ENCODE measurements at regions not wholly inside any gene's neighbourhood (a gene's known extent, or its start where the extent isn't known, plus 50 kb on each side); places are given as distances from the start of the nearest gene placed in this dataset.

DNA sequence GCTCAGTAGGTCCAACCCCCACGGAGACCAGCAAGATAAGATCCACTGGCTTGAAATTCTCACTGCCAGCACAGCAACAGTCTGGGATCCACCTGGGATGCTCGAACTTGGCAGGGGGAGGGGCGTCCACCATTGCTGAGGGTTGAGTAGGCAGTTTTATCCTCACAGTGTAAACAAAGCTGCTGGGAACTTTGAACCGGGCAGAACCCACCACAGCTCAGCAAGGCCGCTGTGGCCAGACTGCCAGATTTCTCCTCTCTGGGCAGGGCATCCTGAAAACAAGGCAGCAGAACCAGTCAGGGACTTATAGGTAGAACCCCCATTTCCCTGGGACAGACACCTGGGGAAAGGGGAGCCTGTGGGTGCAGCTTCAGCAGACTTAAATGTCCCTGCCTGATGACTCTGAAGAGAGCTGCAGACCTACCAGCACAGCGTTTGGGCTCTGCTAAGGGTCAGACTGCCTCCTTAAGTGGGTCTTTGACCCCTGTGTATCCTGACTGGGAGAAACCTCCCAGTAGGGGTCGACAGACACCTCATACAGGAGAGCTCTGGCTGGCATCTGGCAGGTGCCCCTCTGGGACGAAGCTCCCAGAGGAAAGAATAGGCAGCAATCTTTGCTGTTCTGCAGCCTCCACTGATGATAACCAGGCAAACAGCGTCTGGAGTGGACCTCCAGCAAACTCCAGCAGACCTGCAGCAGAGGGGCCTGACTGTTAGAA, 782.4 kb upstream of the EYS start:
- Histone ChIP-seq H3K4me3 (ENCODE audit: low read depth in 1 of 5, low read length in 5 of 5) (no peak overlapping the region), H3K9me3 (ENCODE audit: control insufficient read depth in 5 of 5, low read length in 5 of 5) (no peaks in the 10 kb centered on the region), H3K27me3 (ENCODE audit: control insufficient read depth in 5 of 5, insufficient read depth in 4 of 5, low read length in 5 of 5) (no peaks in the 10 kb centered on the region), H3K9ac (ENCODE audit: low read length in 5 of 5) (no peak overlapping the region), H3K4me1 (ENCODE audit: control insufficient read depth in 5 of 5, insufficient read depth in 5 of 5, low read length in 5 of 5) (no peaks in the 10 kb centered on the region), H3K27ac (ENCODE audit: low read depth, low read length) (no peak overlapping the region), H3K36me3 (ENCODE audit: control insufficient read depth in 5 of 5, insufficient read depth in 5 of 5, low read length in 5 of 5) (no peaks in the 10 kb centered on the region)

DNA sequence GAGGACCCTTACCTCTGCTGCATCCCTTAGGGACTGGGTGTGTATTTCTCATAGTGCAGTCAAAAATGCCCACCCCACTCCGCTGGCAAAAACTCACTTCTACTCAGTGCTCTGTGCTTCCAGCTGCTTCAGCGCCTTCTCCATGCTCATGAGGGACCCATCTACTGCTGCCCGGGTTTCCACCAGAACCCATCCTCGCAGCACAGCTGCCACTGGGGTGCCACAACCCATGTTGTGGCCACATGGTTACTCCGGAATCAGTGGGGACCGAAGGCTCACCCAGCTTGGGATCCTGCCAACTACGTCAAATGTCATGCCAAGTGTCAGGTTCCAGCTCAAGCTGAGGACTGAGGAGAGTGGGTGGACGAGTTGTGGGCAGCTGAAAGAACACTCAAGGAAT, 774.2 kb upstream of the EYS start:
- Histone ChIP-seq H3K9me3 (ENCODE audit: control insufficient read depth in 5 of 5, low read length in 5 of 5) (peaks cover 0 to 23% (median 4%) of the 10 kb centered on the region in 5 donors), H3K27me3 (ENCODE audit: control insufficient read depth in 5 of 5, insufficient read depth in 4 of 5, low read length in 5 of 5) (no peaks in the 10 kb centered on the region), H3K36me3 (ENCODE audit: control insufficient read depth in 5 of 5, insufficient read depth in 5 of 5, low read length in 5 of 5) (no peaks in the 10 kb centered on the region), H3K9ac (ENCODE audit: low read length in 5 of 5) (no peak overlapping the region), H3K27ac (ENCODE audit: low read depth, low read length) (no peak overlapping the region), H3K4me1 (ENCODE audit: control insufficient read depth in 5 of 5, insufficient read depth in 5 of 5, low read length in 5 of 5) (no peaks in the 10 kb centered on the region), H3K4me3 (ENCODE audit: low read depth in 1 of 5, low read length in 5 of 5) (no peak overlapping the region)

DNA sequence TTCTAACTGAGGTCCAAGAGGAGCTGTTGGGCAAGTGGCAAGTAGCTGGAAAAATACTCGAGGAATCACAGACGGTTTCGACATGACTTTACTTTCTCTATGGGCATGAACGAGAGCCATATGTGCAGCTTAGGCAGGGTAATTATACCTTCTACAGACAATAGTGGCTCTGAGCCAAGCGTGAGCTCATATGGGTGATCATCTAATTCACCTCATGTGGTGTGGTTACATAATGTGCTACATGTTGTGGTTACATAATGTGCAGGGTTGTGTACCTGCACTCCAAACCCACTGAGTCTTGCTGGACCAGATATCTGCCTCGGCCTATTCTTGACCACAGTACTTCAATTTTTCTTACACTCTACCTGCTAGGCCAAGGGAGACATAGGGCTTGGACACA, 771.7 kb upstream of the EYS start:
- H3K9me3 ChIP-seq (ENCODE audit: control insufficient read depth in 5 of 5, low read length in 5 of 5), result peaks cover 0 to 23% (median 4%) of the 10 kb centered on the region in 5 donors
- H3K27ac ChIP-seq (ENCODE audit: low read depth, low read length), result no peak overlapping the region
- no peaks in the 10 kb centered on the region for H3K4me1 ChIP-seq (ENCODE audit: control insufficient read depth in 5 of 5, insufficient read depth in 5 of 5, low read length in 5 of 5)
- no peak overlapping the region for H3K4me3 ChIP-seq (ENCODE audit: low read depth in 1 of 5, low read length in 5 of 5)
- H3K36me3 ChIP-seq (ENCODE audit: control insufficient read depth in 5 of 5, insufficient read depth in 5 of 5, low read length in 5 of 5), result no peaks in the 10 kb centered on the region
- no peaks in the 10 kb centered on the region for H3K27me3 ChIP-seq (ENCODE audit: control insufficient read depth in 5 of 5, insufficient read depth in 4 of 5, low read length in 5 of 5)
- H3K9ac ChIP-seq (ENCODE audit: low read length in 5 of 5), result no peak overlapping the region

DNA sequence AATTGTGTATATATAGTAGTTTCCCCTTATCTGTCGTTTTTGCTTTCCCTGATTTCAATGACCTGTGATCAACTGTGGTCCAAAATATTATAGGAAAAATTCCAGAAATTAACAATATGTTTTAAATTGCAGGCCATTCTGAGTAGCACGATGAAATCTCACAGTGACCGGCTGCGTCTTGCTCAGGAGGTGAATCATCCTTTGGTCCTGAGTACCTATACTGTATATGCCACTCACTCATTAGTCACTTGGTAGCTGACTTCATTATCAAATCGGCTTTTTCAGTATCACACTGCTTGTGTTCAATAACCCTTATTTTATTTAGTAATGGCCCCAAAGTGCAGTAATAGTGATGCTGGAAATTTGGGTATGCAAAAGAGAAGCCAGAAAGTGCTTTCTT, 728.3 kb upstream of the EYS start:
- no peaks in the 10 kb centered on the region for H3K9me3 ChIP-seq (ENCODE audit: control insufficient read depth in 5 of 5, low read length in 5 of 5)
- no peaks in the 10 kb centered on the region for H3K36me3 ChIP-seq (ENCODE audit: control insufficient read depth in 5 of 5, insufficient read depth in 5 of 5, low read length in 5 of 5)
- peaks cover 0 to 2% (median 0%) of the 10 kb centered on the region in 5 donors for H3K4me1 ChIP-seq (ENCODE audit: control insufficient read depth in 5 of 5, insufficient read depth in 5 of 5, low read length in 5 of 5)
- H3K9ac ChIP-seq (ENCODE audit: low read length in 5 of 5), result no peak overlapping the region
- no peak overlapping the region for H3K27ac ChIP-seq (ENCODE audit: low read depth, low read length)
- H3K4me3 ChIP-seq (ENCODE audit: low read depth in 1 of 5, low read length in 5 of 5), result no peak overlapping the region
- H3K27me3 ChIP-seq (ENCODE audit: control insufficient read depth in 5 of 5, insufficient read depth in 4 of 5, low read length in 5 of 5), result no peaks in the 10 kb centered on the region

DNA sequence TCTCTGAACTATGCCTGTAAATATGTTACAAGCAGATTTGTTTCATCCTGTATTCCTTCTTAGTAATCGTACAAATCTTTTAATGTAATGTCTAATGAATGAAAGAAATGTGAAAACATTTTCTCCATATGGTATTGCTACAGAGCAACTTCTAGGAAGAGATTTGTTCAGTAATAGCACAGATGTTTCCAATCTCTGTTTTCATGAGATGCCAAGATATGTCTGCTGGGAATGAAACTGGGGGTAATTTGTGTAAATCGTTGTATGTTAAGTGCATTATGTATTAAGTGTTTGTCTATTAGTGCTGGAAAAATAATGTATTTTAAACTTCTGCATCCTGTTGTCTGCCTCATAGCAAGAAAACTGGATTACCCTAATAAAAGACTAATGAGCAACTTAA, 722.2 kb upstream of the EYS start:
- H3K9me3 ChIP-seq (ENCODE audit: control insufficient read depth in 5 of 5, low read length in 5 of 5), result peaks cover 0 to 4% (median 0%) of the 10 kb centered on the region in 5 donors
- peaks cover 0 to 9% (median 0%) of the 10 kb centered on the region in 5 donors for H3K4me1 ChIP-seq (ENCODE audit: control insufficient read depth in 5 of 5, insufficient read depth in 5 of 5, low read length in 5 of 5)
- no peaks in the 10 kb centered on the region for H3K27me3 ChIP-seq (ENCODE audit: control insufficient read depth in 5 of 5, insufficient read depth in 4 of 5, low read length in 5 of 5)
- H3K4me3 ChIP-seq (ENCODE audit: low read depth in 1 of 5, low read length in 5 of 5), result no peak overlapping the region
- H3K27ac ChIP-seq (ENCODE audit: low read depth, low read length), result no peak overlapping the region
- no peaks in the 10 kb centered on the region for H3K36me3 ChIP-seq (ENCODE audit: control insufficient read depth in 5 of 5, insufficient read depth in 5 of 5, low read length in 5 of 5)
- no peak overlapping the region for H3K9ac ChIP-seq (ENCODE audit: low read length in 5 of 5)

DNA sequence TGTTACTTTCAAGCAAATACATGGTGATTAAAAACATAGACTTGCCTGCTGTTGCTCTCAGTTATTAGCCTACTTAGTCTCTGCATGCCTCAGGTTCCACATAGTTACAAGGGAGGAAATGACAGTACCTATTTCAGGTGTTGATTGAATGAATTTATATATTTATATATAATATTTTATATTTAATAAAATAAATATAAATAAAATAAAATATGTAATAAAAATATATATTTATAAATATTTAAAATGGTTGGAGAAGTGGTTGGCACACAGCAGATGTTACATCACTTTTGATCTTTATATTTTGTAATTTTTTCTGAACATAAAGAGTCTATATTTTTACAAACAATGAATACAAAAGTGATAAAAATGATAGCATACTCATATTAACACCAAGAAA, 716.0 kb upstream of the EYS start:
- Histone ChIP-seq H3K27me3 (ENCODE audit: control insufficient read depth in 5 of 5, insufficient read depth in 4 of 5, low read length in 5 of 5) (no peaks in the 10 kb centered on the region), H3K36me3 (ENCODE audit: control insufficient read depth in 5 of 5, insufficient read depth in 5 of 5, low read length in 5 of 5) (no peaks in the 10 kb centered on the region), H3K9me3 (ENCODE audit: control insufficient read depth in 5 of 5, low read length in 5 of 5) (peaks cover 0 to 4% (median 0%) of the 10 kb centered on the region in 5 donors), H3K27ac (ENCODE audit: low read depth, low read length) (no peak overlapping the region), H3K4me1 (ENCODE audit: control insufficient read depth in 5 of 5, insufficient read depth in 5 of 5, low read length in 5 of 5) (no peaks in the 10 kb centered on the region), H3K9ac (ENCODE audit: low read length in 5 of 5) (no peak overlapping the region), H3K4me3 (ENCODE audit: low read depth in 1 of 5, low read length in 5 of 5) (no peak overlapping the region)

DNA sequence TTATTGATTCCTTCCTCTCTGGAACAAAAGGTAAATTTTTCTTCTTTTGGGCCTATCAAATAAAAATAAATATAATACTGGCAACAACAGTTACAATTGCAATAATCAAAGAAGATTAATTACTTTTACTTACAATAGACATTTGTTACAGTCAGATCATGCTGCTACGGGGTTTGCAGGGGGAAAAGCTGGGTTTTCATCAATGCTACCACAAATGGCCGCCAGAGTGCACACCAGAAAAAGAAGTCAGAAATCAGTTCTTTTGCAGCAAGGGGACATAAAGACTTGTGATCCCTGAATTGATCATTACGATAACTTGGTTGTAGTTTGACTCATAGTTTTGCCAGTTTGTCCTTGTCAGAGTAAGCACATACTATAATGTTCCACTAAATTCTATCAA, 714.5 kb upstream of the EYS start:
- Histone ChIP-seq H3K4me3 (ENCODE audit: low read depth in 1 of 5, low read length in 5 of 5) (no peak overlapping the region), H3K9me3 (ENCODE audit: control insufficient read depth in 5 of 5, low read length in 5 of 5) (no peaks in the 10 kb centered on the region), H3K36me3 (ENCODE audit: control insufficient read depth in 5 of 5, insufficient read depth in 5 of 5, low read length in 5 of 5) (no peaks in the 10 kb centered on the region), H3K27me3 (ENCODE audit: control insufficient read depth in 5 of 5, insufficient read depth in 4 of 5, low read length in 5 of 5) (no peaks in the 10 kb centered on the region), H3K4me1 (ENCODE audit: control insufficient read depth in 5 of 5, insufficient read depth in 5 of 5, low read length in 5 of 5) (no peaks in the 10 kb centered on the region), H3K9ac (ENCODE audit: low read length in 5 of 5) (no peak overlapping the region), H3K27ac (ENCODE audit: low read depth, low read length) (no peak overlapping the region)

DNA sequence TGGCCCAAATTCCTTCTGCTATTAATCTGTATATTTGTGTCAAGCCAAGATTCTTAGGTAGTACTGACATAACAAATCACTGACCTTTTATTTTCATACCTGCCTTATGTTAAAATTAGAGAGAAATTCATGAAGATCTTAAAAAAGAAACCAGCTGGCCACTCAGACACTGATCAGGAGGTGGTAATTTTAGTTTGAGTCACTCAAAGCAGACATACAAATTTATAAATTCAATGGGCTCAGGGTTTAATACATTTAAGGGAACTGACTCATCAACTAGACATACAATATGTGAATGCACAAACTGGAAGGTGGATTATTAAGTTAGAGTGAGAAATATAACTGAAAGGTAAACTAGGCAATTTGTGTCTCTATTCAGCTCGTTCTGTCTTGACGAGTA, 711.9 kb upstream of the EYS start:
- Histone ChIP-seq H3K9me3 (ENCODE audit: control insufficient read depth in 5 of 5, low read length in 5 of 5) (no peaks in the 10 kb centered on the region), H3K27ac (ENCODE audit: low read depth, low read length) (no peak overlapping the region), H3K9ac (ENCODE audit: low read length in 5 of 5) (no peak overlapping the region), H3K4me3 (ENCODE audit: low read depth in 1 of 5, low read length in 5 of 5) (no peak overlapping the region), H3K36me3 (ENCODE audit: control insufficient read depth in 5 of 5, insufficient read depth in 5 of 5, low read length in 5 of 5) (no peaks in the 10 kb centered on the region), H3K27me3 (ENCODE audit: control insufficient read depth in 5 of 5, insufficient read depth in 4 of 5, low read length in 5 of 5) (no peaks in the 10 kb centered on the region), H3K4me1 (ENCODE audit: control insufficient read depth in 5 of 5, insufficient read depth in 5 of 5, low read length in 5 of 5) (no peaks in the 10 kb centered on the region)

DNA sequence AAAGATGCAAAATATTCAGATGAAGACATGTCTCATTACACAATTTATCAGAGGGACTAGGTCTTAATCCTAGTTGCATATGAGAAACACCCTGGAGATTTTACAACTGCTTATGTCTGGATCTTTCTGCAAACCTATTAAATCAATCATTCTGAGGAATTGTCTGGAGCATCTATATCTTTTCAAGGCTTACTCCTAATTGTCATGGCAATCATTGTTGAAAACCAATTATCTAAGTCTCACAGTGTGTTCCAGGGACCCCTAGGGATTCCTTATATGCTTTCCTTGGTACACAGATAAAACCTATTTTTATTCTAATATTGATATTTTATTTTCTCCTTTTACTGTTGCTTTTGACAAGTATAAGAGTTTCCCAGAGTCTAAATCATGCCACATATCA, 696.9 kb upstream of the EYS start:
- Histone ChIP-seq H3K9me3 (ENCODE audit: control insufficient read depth in 5 of 5, low read length in 5 of 5) (no peaks in the 10 kb centered on the region), H3K9ac (ENCODE audit: low read length in 5 of 5) (no peak overlapping the region), H3K27ac (ENCODE audit: low read depth, low read length) (no peak overlapping the region), H3K27me3 (ENCODE audit: control insufficient read depth in 5 of 5, insufficient read depth in 4 of 5, low read length in 5 of 5) (no peaks in the 10 kb centered on the region), H3K4me1 (ENCODE audit: control insufficient read depth in 5 of 5, insufficient read depth in 5 of 5, low read length in 5 of 5) (no peaks in the 10 kb centered on the region), H3K36me3 (ENCODE audit: control insufficient read depth in 5 of 5, insufficient read depth in 5 of 5, low read length in 5 of 5) (no peaks in the 10 kb centered on the region), H3K4me3 (ENCODE audit: low read depth in 1 of 5, low read length in 5 of 5) (no peak overlapping the region)

DNA sequence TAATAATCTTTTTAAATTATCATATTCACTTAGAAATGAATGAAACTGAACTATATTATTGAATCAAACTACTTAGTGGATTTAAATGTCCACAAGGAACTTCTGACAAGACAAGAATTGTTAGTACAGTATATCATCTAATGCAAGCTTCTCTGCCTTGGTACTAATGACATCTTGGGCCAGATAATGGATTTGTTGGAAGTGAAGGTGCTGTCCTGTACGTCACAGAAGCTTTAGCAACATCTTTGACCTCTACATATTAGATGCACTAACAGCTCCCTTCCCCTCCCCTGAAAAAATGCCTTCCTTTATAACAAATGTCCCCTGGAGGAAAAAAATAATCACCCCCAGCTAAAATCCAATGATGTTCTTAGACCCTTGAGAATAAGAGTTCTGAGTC, 695.8 kb upstream of the EYS start:
- H3K4me3 ChIP-seq (ENCODE audit: low read depth in 1 of 5, low read length in 5 of 5), result no peak overlapping the region
- no peak overlapping the region for H3K27ac ChIP-seq (ENCODE audit: low read depth, low read length)
- H3K9me3 ChIP-seq (ENCODE audit: control insufficient read depth in 5 of 5, low read length in 5 of 5), result no peaks in the 10 kb centered on the region
- H3K9ac ChIP-seq (ENCODE audit: low read length in 5 of 5), result no peak overlapping the region
- H3K4me1 ChIP-seq (ENCODE audit: control insufficient read depth in 5 of 5, insufficient read depth in 5 of 5, low read length in 5 of 5), result no peaks in the 10 kb centered on the region
- H3K27me3 ChIP-seq (ENCODE audit: control insufficient read depth in 5 of 5, insufficient read depth in 4 of 5, low read length in 5 of 5), result no peaks in the 10 kb centered on the region
- no peaks in the 10 kb centered on the region for H3K36me3 ChIP-seq (ENCODE audit: control insufficient read depth in 5 of 5, insufficient read depth in 5 of 5, low read length in 5 of 5)

Measured in subcutaneous abdominal adipose tissue (tissue), 5 donors.